ENCODE measurements at regions not wholly inside any gene's neighbourhood (a gene's known extent, or its start where the extent isn't known, plus 50 kb on each side); places are given as distances from the start of the nearest gene placed in this dataset.
A peak's percentile ranks its signal among the peaks of the same experiment; 100 is the strongest.
"Not testable (repeated sequence)": the region's sequence is repeated elsewhere in the genome, so short reads cannot be mapped to it uniquely, and the experiment has no call there.

GRCh38 chr11:3583476-3583875 is 58.3 kb downstream of the ART5 start:
- not testable (repeated sequence) for H3K9me3 ChIP-seq (ENCODE audit: control insufficient read depth, low read length); H3K36me3 ChIP-seq (ENCODE audit: control insufficient read depth, insufficient read depth, low read length); H3K4me3 ChIP-seq (ENCODE audit: insufficient read depth, low read depth, low read length); H3K27ac ChIP-seq (ENCODE audit: insufficient read depth, low read depth, low read length, poor library complexity, severe bottlenecking); H3K4me1 ChIP-seq (ENCODE audit: control insufficient read depth, insufficient read depth, low read length)
- 26 to 33% methylated on average over 2 of the region's 2 CpGs for WGBS, 2 experiments
- peaks cover 36% of the 10 kb centered on the region for H3K27me3 ChIP-seq (ENCODE audit: control insufficient read depth, insufficient read depth, low read length, poor library complexity, severe bottlenecking)

GRCh38 chr11:3581389-3581725 is 60.4 kb downstream of the ART5 start:
- H3K4me3 ChIP-seq (ENCODE audit: insufficient read depth, low read depth, low read length); H3K9me3 ChIP-seq (ENCODE audit: control insufficient read depth, low read length); H3K36me3 ChIP-seq (ENCODE audit: control insufficient read depth, insufficient read depth, low read length); H3K27ac ChIP-seq (ENCODE audit: insufficient read depth, low read depth, low read length, poor library complexity, severe bottlenecking); H3K4me1 ChIP-seq (ENCODE audit: control insufficient read depth, insufficient read depth, low read length): not testable (repeated sequence)
- peaks cover 36% of the 10 kb centered on the region for H3K27me3 ChIP-seq (ENCODE audit: control insufficient read depth, insufficient read depth, low read length, poor library complexity, severe bottlenecking)
- 49 to 53% methylated on average over 10 of the region's 10 CpGs for WGBS, 2 experiments

- H3K9me3 ChIP-seq (ENCODE audit: control insufficient read depth, low read length); H3K36me3 ChIP-seq (ENCODE audit: control insufficient read depth, insufficient read depth, low read length); H3K27ac ChIP-seq (ENCODE audit: insufficient read depth, low read depth, low read length, poor library complexity, severe bottlenecking); H3K4me1 ChIP-seq (ENCODE audit: control insufficient read depth, insufficient read depth, low read length): not testable (repeated sequence)
- 1% methylated on average over 89 to 92 of the region's 92 CpGs for WGBS, 2 experiments
- H3K27me3 ChIP-seq (ENCODE audit: control insufficient read depth, insufficient read depth, low read length, poor library complexity, severe bottlenecking): peaks cover 36% of the 10 kb centered on the region
- peak overlapping the region; percentile 28 for H3K4me3 ChIP-seq (ENCODE audit: insufficient read depth, low read depth, low read length)
Measured at GRCh38 chr11:3580487-3581388, 61.1 kb downstream of the ART5 start.

GRCh38 chr11:3579600-3580459 is 62.0 kb downstream of the ART5 start:
- not testable (repeated sequence) for H3K4me3 ChIP-seq (ENCODE audit: insufficient read depth, low read depth, low read length); H3K4me1 ChIP-seq (ENCODE audit: control insufficient read depth, insufficient read depth, low read length); H3K27ac ChIP-seq (ENCODE audit: insufficient read depth, low read depth, low read length, poor library complexity, severe bottlenecking); H3K36me3 ChIP-seq (ENCODE audit: control insufficient read depth, insufficient read depth, low read length); H3K9me3 ChIP-seq (ENCODE audit: control insufficient read depth, low read length)
- peaks cover 36% of the 10 kb centered on the region for H3K27me3 ChIP-seq (ENCODE audit: control insufficient read depth, insufficient read depth, low read length, poor library complexity, severe bottlenecking)
- 65 to 70% methylated on average over 21 to 23 of the region's 29 CpGs for WGBS, 2 experiments

DNA sequence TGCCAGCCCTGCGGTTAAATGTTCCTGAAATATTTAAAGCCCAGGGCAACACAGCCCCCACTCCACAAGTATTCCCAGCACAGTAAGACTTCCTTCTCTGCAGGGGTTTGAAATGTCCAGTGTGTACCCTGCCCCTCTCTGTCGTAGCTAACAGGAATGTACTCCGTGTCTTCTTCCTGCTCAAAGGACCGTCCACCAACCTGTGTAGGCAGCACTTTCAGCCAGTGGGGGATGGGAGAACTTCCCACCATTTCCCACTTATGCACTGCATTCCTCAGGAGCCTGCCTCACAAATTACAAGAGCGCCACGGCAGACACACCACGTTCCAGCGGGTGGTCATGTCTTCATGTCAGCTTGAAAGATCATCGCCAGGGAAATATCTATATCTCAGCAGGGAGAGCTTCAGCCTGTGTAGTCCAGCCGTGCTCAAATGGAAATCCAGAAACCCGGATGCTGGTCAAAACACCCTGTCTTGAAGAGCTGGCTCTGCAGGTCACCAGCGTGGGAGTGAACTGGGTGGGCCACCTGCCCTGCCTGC is 65.7 kb downstream of the ART5 start:
- H3K27me3 ChIP-seq (ENCODE audit: control insufficient read depth, insufficient read depth, low read length, poor library complexity, severe bottlenecking): peaks cover 22% of the 10 kb centered on the region
- WGBS, 2 experiments: 85 to 86% methylated on average over 12 of the region's 12 CpGs
- H3K27ac ChIP-seq (ENCODE audit: insufficient read depth, low read depth, low read length, poor library complexity, severe bottlenecking); H3K4me3 ChIP-seq (ENCODE audit: insufficient read depth, low read depth, low read length); H3K4me1 ChIP-seq (ENCODE audit: control insufficient read depth, insufficient read depth, low read length); H3K36me3 ChIP-seq (ENCODE audit: control insufficient read depth, insufficient read depth, low read length); H3K9me3 ChIP-seq (ENCODE audit: control insufficient read depth, low read length): not testable (repeated sequence)

- H3K4me1 ChIP-seq (ENCODE audit: control insufficient read depth, insufficient read depth, low read length); H3K4me3 ChIP-seq (ENCODE audit: insufficient read depth, low read depth, low read length); H3K9me3 ChIP-seq (ENCODE audit: control insufficient read depth, low read length); H3K27ac ChIP-seq (ENCODE audit: insufficient read depth, low read depth, low read length, poor library complexity, severe bottlenecking); H3K27me3 ChIP-seq (ENCODE audit: control insufficient read depth, insufficient read depth, low read length, poor library complexity, severe bottlenecking); H3K36me3 ChIP-seq (ENCODE audit: control insufficient read depth, insufficient read depth, low read length): not testable (repeated sequence)
- WGBS, 2 experiments: 92 to 97% methylated on average over 7 of the region's 7 CpGs
Measured at GRCh38 chr11:3572976-3573647, 68.7 kb downstream of the ART5 start.

DNA sequence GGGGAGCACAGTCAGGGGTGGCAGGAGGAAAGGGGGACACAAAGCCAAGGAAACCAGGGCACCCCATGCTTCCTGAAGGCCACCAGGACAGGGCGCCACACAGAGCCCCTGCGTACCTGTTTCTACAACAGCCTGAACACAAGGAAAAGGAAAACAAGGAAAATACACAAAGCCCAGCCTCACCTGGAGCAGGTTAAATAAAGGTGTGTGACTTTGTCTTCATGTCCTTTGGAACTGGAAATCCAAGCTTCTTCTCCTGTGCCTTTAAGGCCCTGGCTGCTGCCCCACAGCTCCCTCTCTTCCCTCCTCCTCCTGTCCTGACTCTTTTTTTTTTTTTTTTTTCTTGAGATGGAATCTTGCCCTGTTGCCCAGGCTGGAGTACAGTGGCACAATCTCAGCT is 70.0 kb downstream of the ART5 start:
- H3K4me3 ChIP-seq (ENCODE audit: insufficient read depth, low read depth, low read length); H3K27ac ChIP-seq (ENCODE audit: insufficient read depth, low read depth, low read length, poor library complexity, severe bottlenecking); H3K9me3 ChIP-seq (ENCODE audit: control insufficient read depth, low read length); H3K4me1 ChIP-seq (ENCODE audit: control insufficient read depth, insufficient read depth, low read length); H3K36me3 ChIP-seq (ENCODE audit: control insufficient read depth, insufficient read depth, low read length); H3K27me3 ChIP-seq (ENCODE audit: control insufficient read depth, insufficient read depth, low read length, poor library complexity, severe bottlenecking): not testable (repeated sequence)
- 92 to 97% methylated on average over 2 of the region's 2 CpGs for WGBS, 2 experiments

GRCh38 chr11:3565838-3566237 is 76.0 kb downstream of the ART5 start:
- not testable (repeated sequence) for H3K36me3 ChIP-seq (ENCODE audit: control insufficient read depth, insufficient read depth, low read length); H3K27me3 ChIP-seq (ENCODE audit: control insufficient read depth, insufficient read depth, low read length, poor library complexity, severe bottlenecking); H3K27ac ChIP-seq (ENCODE audit: insufficient read depth, low read depth, low read length, poor library complexity, severe bottlenecking); H3K9me3 ChIP-seq (ENCODE audit: control insufficient read depth, low read length); H3K4me1 ChIP-seq (ENCODE audit: control insufficient read depth, insufficient read depth, low read length); H3K4me3 ChIP-seq (ENCODE audit: insufficient read depth, low read depth, low read length)
- 93% methylated on average over 3 of the region's 3 CpGs for WGBS, 2 experiments

GRCh38 chr11:3564383-3564782 is 77.4 kb downstream of the ART5 start:
- not testable (repeated sequence) for H3K4me3 ChIP-seq (ENCODE audit: insufficient read depth, low read depth, low read length); H3K27ac ChIP-seq (ENCODE audit: insufficient read depth, low read depth, low read length, poor library complexity, severe bottlenecking); H3K27me3 ChIP-seq (ENCODE audit: control insufficient read depth, insufficient read depth, low read length, poor library complexity, severe bottlenecking); H3K36me3 ChIP-seq (ENCODE audit: control insufficient read depth, insufficient read depth, low read length); H3K9me3 ChIP-seq (ENCODE audit: control insufficient read depth, low read length); H3K4me1 ChIP-seq (ENCODE audit: control insufficient read depth, insufficient read depth, low read length)
- WGBS, 2 experiments: no CpG with 5 or more reads among the region's 1 CpG

- H3K4me1 ChIP-seq (ENCODE audit: control insufficient read depth, insufficient read depth, low read length); H3K9me3 ChIP-seq (ENCODE audit: control insufficient read depth, low read length); H3K27ac ChIP-seq (ENCODE audit: insufficient read depth, low read depth, low read length, poor library complexity, severe bottlenecking); H3K4me3 ChIP-seq (ENCODE audit: insufficient read depth, low read depth, low read length); H3K27me3 ChIP-seq (ENCODE audit: control insufficient read depth, insufficient read depth, low read length, poor library complexity, severe bottlenecking); H3K36me3 ChIP-seq (ENCODE audit: control insufficient read depth, insufficient read depth, low read length): not testable (repeated sequence)
- 87 to 91% methylated on average over 5 to 6 of the region's 6 CpGs for WGBS, 2 experiments
Measured at GRCh38 chr11:3554621-3555020, 87.2 kb downstream of the ART5 start.

Measured in ectodermal cell (in vitro differentiated cells).